ENCODE measurements at regions not wholly inside any gene's neighbourhood (a gene's known extent, or its start where the extent isn't known, plus 50 kb on each side); places are given as distances from the start of the nearest gene placed in this dataset.

DNA sequence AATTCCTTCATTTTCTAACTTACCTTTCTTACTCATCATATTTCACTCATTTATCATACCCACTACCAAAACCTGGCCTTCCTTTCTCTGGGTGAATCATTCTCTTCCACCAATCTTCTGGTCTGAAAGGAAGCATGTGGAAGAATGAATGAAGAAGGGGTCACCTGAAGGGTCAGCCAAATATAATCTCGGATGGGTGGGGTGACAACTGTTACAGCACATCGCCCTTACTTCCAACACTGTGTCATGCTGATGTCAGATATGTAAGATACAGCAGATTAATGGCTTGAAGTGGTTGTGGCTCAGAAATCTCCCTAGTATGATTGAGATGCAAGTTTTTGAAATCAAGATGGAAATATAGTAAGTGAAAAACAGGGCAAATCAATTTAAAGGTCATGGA lies 401.7 kb upstream of the HTR2A start:
- Histone ChIP-seq H3K27ac (ENCODE audit: low read depth, low read length) (no peak overlapping the region), H3K27me3 (ENCODE audit: control insufficient read depth, insufficient read depth, low read length) (no peaks in the 10 kb centered on the region), H3K4me3 (ENCODE audit: low read depth, low read length) (no peak overlapping the region), H3K9me3 (ENCODE audit: control insufficient read depth, insufficient read depth, low read length) (no peaks in the 10 kb centered on the region)
- CTCF ChIA-PET = no interaction called here
- POLR2A ChIA-PET = no interaction called here
- TF ChIP-seq, protein P1, sequence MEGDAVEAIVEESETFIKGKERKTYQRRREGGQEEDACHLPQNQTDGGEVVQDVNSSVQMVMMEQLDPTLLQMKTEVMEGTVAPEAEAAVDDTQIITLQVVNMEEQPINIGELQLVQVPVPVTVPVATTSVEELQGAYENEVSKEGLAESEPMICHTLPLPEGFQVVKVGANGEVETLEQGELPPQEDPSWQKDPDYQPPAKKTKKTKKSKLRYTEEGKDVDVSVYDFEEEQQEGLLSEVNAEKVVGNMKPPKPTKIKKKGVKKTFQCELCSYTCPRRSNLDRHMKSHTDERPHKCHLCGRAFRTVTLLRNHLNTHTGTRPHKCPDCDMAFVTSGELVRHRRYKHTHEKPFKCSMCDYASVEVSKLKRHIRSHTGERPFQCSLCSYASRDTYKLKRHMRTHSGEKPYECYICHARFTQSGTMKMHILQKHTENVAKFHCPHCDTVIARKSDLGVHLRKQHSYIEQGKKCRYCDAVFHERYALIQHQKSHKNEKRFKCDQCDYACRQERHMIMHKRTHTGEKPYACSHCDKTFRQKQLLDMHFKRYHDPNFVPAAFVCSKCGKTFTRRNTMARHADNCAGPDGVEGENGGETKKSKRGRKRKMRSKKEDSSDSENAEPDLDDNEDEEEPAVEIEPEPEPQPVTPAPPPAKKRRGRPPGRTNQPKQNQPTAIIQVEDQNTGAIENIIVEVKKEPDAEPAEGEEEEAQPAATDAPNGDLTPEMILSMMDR (IDR thresholded peaks at IDR 0.05; ENCODE audit: low read depth, low read length) = no peak
- no peak for DNase-seq (ENCODE audit: low read depth, low spot score)

DNA sequence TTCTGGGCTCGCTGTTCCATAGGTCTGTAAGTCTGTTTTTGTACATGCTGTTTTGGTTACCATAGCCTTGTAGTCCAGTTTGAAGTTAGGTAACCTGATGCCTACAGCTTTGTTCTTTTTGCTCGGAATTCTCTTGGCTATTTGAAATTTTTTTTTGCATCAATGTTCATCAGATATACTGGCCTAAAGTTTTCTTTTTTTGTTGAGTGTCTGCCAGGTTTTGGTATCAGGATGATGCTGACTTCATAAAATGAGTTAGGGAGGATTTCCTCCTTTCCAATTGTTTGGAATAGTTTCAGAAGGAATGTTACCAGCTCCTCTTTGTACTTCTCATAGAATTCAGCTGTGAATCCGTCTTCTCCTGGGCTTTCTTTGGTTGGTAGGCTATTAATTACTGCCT lies 397.8 kb upstream of the HTR2A start:
- no peaks in the 10 kb centered on the region for H3K9me3 ChIP-seq (ENCODE audit: control insufficient read depth, insufficient read depth, low read length)
- ChIA-PET CTCF (no interaction called here), POLR2A (no interaction called here)
- H3K27ac ChIP-seq (ENCODE audit: low read depth, low read length) = no peak overlapping the region
- no peak overlapping the region for H3K4me3 ChIP-seq (ENCODE audit: low read depth, low read length)
- no peaks in the 10 kb centered on the region for H3K27me3 ChIP-seq (ENCODE audit: control insufficient read depth, insufficient read depth, low read length)
- no peak for DNase-seq (ENCODE audit: low read depth, low spot score)
- TF ChIP-seq, protein P1 (IDR thresholded peaks at IDR 0.05; ENCODE audit: low read depth, low read length) = no peak

DNA sequence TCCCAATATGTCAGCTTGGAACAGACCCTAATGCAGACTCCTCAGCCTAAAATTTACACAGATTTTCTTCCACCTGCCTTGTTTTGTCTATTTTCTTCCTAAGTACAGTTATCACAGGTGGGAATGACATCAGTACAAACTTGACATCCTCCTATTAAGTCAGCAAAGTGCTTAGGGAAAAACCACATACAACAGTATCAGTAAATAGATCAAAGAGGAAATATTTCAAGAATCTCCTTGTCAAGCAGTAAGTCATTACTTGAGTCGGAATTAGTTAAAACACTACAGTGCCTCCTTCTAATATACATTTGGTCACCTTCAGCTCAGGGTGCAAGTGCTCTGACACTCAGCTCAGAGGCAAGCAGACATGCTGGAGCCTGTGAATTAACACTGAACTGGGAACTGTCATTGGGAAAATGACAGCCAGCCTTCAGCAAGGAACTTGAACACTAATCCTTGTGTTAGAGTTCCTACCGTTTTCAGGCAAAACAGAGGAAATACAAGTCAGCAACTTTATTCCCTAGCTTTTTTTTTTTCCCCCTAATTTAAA lies 394.3 kb upstream of the HTR2A start:
- Histone ChIP-seq H3K27me3 (ENCODE audit: control insufficient read depth, insufficient read depth, low read length) (no peaks in the 10 kb centered on the region), H3K4me3 (ENCODE audit: low read depth, low read length) (no peak overlapping the region), H3K27ac (ENCODE audit: low read depth, low read length) (no peak overlapping the region), H3K9me3 (ENCODE audit: control insufficient read depth, insufficient read depth, low read length) (no peaks in the 10 kb centered on the region)
- TF ChIP-seq, protein P1 (IDR thresholded peaks at IDR 0.05; ENCODE audit: low read depth, low read length) = no peak
- ChIA-PET POLR2A (interaction anchor here (0.7 kb wide), 1 partner anchor 41 kb away, joined by 4 read pairs; no protein-coding TSS in a partner anchor), CTCF (no interaction called here)
- no peak for DNase-seq (ENCODE audit: low read depth, low spot score)

DNA sequence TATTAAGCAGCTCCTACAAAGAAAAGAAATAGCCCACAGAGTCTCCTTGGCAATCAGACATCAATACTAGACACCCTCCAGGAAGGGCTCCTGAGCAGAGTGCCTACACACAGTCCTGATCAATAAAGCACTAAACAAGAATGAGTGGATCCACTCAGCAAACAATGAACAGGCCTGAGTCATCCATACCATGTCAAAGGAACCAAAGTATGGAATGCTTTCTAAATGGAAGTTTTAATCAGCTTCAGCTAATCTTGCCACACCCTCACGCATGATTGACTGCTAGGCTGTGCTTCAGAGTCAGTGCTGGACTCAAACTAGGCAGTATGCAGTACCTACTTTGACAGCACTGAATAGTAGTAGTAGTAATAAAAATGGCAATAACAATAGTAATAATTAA lies 392.7 kb upstream of the HTR2A start:
- no peaks in the 10 kb centered on the region for H3K27me3 ChIP-seq (ENCODE audit: control insufficient read depth, insufficient read depth, low read length)
- H3K4me3 ChIP-seq (ENCODE audit: low read depth, low read length) = no peak overlapping the region
- H3K9me3 ChIP-seq (ENCODE audit: control insufficient read depth, insufficient read depth, low read length) = no peaks in the 10 kb centered on the region
- H3K27ac ChIP-seq (ENCODE audit: low read depth, low read length) = no peak overlapping the region
- POLR2A ChIA-PET = no interaction called here
- CTCF ChIA-PET = no interaction called here
- TF ChIP-seq, protein P1 (IDR thresholded peaks at IDR 0.05; ENCODE audit: low read depth, low read length) = no peak
- no peak for DNase-seq (ENCODE audit: low read depth, low spot score)

DNA sequence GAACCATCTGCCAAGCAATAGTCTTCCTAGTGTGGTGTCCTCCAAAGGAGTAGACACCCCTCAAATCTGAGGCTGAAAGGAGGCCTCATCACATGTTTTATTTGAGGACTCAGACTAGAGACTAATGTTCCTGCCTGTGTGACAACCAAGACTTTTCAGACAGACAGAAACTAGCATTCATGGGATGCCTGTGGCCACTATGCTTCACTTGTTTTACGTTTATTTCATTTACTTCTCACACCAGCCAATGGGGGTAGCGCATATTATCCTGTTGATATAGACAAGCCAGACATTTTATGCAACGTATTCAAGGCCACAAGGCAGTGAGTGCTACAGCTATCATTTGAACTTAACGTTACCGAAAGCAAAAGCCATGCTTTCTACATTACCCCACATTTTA lies 391.7 kb upstream of the HTR2A start:
- no peak overlapping the region for H3K27ac ChIP-seq (ENCODE audit: low read depth, low read length)
- DNase-seq (ENCODE audit: low read depth, low spot score) = no peak
- no peaks in the 10 kb centered on the region for H3K27me3 ChIP-seq (ENCODE audit: control insufficient read depth, insufficient read depth, low read length)
- no peak overlapping the region for H3K4me3 ChIP-seq (ENCODE audit: low read depth, low read length)
- H3K9me3 ChIP-seq (ENCODE audit: control insufficient read depth, insufficient read depth, low read length) = no peaks in the 10 kb centered on the region
- CTCF ChIA-PET = interaction anchor here (0.9 kb wide), 1 partner anchor 11 kb away, joined by 3 read pairs; no protein-coding TSS in a partner anchor
- TF ChIP-seq, protein P1 (IDR thresholded peaks at IDR 0.05; ENCODE audit: low read depth, low read length) = no peak
- POLR2A ChIA-PET = no interaction called here

Measured in AG04450 (cell line).